Femur (tissue), 1 donor: ENCODE measurements at regions not wholly inside any gene's neighbourhood (a gene's known extent, or its start where the extent isn't known, plus 50 kb on each side); places are given as distances from the start of the nearest gene placed in this dataset.

ENCODE experiments used
- DNase-seq: peaks from one replicate; pipeline ENCODE4 v3.0.0-alpha.2; 2017

DNA sequence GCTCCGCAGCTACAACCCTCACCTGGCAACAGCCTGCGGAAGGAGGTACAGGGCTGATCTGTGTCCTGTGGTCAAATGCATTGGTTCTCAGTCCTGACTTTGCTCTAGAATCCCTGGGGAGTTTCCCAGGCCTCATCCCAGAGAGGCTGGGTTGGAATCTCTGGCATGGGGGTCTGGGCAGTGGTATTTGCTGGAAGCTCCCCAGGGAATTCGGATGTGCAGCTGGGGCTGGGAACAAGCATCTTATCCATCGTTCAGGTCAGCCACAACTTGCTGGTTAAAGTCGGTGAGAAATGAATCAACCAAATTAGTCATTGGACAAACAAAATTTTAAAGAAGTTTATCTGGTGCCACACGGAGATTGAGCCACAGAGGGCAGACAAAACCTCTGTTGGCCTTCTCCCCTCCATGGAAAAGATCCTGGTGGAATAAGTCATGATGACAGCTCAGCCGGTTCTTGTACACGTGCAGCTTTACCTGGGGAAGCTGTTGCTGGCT is 231.2 kb downstream of the FOXL1 start:
- no peak for DNase-seq

DNA sequence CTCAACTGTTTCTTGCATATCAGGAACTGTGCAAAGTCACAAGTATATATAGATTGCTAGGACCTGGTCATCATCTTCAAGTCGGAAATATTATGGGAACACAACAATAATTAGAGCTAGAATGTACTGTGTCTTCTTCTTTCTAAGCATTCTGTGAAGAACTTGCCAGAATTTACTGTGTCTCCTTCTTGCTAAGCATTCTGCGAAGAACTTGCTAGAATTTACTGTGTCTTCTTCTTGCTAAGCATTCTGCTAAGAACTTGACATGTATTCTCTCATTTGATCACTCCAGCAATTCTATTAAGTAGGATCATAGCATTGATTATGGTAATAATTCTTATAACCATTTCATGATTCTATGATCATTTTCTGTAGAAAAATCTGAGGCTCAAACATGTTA is 231.7 kb downstream of the FOXL1 start:
- no peak for DNase-seq

DNA sequence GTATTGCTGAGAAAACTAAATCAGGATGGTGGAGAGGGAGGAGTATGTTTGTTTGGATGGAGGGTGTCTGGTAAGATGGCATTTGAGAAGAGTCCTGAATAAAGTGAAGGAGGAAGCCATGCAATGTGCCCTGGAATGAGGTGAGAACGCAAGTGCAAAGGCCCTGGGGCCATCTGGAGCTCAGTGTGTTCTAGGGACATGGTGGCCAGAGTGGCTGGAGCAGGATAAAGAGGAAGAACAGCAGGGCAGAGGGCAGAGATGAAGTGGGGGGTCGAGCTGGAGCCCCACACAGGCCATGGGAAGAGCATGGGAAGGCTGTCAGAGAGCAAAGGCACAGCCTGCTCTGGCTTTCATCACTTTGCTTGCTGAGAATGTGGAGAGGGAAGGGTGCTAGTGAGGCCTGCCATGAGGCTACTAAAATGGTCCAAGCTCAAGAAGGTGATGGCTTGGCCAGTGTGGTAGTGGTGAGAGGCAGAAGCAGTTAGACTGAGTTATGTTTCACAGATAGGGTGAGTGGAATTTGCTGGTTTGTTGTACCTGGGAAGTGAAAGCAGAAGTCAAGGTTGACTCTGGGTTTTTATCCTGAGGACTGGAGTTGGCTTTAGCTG is 234.1 kb downstream of the FOXL1 start:
- no peak for DNase-seq

DNA sequence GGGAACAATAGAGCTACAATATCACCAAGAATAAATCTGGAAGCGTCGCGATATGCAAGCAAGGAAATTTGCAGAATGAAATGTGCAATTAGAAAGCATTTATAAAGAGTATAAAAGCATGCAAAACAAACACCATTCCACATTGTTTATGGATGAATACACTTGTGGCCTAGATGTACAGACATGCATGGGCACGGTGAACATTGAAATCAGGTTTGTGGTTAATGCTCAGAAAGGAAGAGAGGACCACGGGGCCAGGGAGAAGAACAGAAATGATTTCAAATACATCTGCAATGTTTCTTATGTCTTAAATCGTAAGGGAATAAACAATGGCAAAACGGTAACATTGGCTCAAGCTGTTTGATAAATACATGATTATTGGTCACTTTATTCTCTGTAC is 235.9 kb downstream of the FOXL1 start:
- no peak for DNase-seq

DNA sequence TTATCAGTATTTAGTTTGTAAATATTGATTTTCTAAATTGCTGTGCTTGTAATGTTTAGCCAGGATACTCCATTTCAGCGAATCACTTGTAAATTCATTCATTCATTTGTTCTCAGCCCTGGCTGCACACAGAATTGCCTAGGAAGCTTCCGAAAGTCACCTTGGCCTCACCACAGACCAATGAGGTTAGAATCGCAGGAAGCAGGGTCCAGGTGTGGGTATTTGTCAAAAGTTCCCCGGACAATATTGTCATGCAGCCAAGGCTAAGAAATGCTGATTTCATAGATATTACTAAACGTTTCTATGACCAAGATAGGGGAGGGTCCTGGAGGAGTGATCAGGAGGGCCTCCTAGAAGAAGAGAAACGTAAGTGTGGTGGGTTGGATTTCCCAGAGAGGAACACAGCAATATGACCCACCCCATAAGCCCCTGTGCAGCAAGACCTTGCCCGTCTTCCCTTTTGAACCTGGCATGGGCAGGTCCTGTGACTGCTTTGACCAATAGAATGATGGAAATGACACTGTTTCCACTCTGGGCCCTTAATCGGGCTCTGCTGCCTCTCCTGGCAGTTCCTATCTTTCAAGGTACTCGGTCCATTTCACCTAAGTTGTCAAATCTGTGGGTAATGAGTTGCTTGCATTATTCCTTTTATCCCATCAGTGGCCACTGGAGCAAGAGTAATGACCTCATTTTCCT is 238.7 kb downstream of the FOXL1 start:
- DNase-seq, result no peak

DNA sequence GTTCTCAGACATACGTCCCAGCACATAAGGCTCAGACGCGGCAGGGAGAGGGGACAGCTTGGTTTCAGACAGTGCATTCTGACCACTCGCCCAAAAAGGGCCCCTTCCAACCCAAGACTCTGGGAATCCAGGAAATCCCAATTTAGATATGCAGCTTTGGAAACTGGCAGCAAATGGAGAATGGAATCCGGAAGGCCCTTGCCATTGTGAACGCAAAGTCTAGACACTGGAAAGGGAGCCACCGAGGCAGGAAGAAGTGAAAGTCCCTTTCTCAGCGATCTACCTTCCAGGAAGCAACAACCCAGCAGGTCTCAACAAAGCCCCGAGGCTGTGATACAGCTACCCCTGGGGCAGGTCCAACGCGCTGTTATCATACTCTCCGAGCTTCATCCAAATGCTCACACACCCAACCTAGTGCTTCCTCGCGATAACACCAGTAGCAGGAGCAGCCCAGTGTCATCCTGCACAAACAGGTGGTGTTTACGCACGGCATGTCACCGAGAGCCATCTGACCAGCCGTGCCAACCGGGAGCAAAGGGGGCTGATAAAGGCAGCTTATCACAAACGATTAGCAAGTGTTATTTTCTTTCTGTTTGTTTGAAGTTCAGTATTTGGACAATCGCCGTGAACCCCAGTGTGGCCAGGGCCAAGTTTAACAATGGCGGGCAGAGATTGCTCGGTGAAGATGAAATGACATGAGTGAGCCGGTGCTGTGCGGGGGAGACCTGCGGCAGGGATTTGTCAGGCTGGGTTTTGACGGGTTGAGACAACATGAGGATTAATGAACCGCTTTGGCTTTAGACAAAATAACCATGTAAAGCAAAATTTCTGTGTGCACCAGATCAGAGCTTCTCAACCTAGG is 240.6 kb downstream of the FOXL1 start:
- no peak for DNase-seq

DNA sequence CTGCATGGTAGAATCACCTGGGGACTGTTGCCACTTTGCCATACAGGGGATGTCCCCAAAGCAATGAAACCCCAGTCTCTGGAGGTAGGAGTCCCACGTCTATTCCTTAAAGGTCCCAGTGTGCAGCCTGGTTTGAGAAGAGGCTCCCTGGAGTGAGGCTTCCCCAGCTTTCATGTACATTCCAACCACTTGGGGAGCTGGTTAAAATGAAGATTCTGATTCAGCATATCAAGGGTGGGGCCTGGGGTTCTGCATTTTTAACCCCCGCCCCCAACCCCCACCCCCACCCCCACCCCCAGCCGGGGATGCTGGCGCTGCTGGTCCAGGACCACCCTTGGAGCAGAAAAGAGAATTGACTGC is 241.2 kb downstream of the FOXL1 start:
- no peak for DNase-seq

DNA sequence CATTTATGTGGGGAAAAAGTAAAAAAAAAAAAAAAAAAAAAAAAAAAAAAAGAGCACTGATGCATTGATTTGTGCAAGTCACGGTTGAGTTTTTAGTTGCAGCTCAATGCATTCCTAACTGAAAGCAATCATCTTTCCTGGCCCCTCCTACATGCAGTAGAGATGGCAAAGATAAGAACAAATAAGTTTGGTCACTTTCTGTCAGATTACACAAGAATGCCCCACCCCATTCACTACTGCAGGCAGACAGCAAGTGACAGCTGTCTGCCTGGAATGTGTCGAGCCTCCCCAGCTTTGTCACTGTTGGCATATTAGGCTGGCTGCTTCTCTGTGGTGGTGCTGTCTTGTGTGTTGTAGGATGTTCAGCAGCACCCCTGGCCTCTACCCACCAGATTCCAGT is 243.5 kb downstream of the FOXL1 start:
- no peak for DNase-seq

DNA sequence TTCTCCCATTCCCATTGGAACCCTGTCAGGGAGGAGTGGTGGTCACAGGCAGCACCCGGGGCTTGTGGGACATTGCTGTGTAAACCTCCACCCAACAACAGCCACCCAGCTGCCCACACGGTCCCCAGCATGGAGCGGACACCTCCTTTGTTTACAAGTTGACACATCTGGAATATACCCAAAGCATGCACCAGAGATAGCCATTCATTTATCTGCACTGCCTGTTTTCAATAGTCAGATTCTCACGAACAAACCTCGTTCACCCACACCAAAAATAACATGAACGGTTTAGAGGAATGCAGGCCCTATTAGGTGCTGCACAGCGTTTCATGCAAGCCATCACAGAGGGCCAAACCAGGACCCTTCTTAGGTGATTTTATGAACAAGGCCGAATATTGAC is 244.8 kb downstream of the FOXL1 start:
- DNase-seq, result no peak

DNA sequence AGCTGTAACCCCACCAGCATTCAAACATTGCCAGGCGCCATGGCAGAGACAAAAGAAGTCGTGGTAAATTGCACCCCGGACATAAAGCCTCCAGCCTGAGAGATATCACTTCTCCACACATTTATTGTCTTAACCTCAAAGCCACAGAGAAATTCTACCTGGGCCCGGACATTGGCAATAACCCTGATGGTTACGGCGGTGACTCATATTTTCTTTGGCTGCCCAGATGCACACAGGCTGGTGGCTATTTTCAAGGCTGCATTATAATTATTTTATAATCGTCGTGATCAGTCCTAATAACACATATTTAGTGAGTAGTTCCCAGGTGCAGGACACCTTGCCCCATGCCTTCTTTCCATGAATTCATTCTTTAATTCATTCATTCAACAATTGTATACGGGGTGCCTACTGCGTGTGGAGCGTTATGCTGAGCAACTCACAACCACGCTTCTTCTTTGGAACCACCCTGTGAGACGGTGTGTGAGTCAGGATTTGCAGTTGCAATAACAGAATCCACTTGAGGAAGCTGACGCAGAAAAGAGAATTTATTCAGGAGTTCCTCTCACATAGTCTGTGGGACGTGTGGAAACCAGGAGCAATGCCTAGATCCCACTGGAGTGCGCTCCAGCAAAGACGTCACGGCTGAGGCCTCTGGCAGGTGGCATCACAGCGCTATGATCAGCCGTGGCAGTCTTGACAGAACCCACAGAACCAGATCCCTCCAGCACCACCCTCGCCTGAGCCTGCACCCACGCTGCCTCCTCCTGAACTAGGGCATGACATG is 245.7 kb downstream of the FOXL1 start:
- DNase-seq, result no peak

DNA sequence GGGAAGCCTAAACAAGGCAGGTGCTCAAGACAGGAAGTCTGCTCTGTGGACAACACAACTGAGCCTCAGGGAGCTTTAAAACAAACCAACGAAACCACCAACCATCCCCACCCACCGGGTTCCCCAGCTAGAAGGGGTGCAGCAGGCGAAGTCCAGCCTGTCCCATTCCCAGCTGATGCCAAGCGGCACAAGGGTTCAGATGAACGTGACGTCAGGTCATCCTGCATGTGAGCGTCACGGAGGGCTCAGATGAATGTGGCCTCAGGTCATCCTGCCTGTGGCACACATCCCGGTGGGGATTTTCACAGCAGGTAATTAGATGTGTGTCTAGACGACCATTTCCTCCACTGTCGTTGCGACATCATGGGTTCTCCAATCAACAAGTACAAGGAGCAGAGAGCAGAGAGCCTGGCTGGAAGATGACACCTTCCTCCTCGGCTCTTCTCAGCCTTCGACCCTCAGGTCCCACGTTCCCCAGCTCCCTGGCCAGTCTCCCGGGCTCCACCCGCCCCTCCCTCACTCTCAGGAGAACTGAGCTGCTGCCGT is 246.5 kb downstream of the FOXL1 start:
- no peak for DNase-seq

DNA sequence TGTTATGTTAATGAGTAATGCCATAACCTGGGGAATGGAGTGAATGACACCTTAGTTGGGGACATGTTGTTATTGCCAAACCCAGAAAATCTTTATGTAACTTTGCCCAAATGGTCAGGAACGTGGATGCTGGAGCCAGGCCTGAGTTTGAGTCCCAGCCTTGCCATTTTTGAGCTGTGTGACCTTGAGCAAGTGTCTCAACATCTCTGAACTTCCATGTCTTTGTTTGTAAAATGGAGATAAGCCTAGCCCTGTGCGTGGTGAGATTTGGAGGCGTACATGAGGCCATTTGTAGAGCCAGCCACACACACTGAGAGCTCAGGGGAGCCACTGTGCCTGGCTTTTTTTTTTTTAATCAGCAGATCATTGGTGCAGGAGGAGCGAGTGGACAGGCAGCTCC is 247.3 kb downstream of the FOXL1 start:
- DNase-seq, result no peak

DNA sequence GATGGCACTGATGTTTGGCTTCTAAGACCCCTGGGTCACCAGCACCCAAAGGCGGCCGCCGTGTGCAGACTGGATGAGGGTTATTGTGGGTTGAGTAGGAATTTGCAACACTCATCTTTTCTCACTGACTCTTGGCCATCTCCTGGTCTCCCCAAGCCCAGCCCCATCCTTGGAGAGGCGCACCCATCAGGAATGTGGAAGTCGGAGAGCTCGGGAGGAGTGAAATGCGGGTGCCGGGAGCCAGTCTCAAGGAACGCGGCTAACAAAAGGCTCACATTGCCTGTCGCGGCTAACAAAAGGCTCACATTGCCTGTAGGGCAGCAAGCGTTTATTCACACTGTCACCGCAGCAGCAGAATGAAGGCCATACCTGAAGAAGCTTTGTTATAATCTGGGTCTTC is 248.6 kb downstream of the FOXL1 start:
- no peak for DNase-seq

DNA sequence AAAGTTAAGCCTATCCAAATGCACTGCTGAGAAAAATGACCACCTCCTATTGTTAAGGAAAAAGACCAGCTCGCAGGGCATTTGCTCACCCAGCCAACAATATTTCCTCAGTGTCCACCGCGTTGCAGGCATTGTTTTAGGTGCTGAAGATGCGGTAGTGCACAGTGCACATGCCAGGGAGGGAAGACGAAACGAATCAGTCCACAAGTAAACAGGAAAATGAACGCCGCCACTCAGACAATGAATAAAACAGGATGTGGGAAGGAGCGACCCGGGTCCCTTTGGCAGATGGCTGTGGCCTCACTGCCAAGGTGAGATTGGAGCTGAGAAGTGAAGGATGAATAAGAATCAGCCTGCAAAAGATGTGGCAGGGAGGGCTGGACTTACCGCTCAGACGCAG is 249.2 kb downstream of the FOXL1 start:
- no peak for DNase-seq

DNA sequence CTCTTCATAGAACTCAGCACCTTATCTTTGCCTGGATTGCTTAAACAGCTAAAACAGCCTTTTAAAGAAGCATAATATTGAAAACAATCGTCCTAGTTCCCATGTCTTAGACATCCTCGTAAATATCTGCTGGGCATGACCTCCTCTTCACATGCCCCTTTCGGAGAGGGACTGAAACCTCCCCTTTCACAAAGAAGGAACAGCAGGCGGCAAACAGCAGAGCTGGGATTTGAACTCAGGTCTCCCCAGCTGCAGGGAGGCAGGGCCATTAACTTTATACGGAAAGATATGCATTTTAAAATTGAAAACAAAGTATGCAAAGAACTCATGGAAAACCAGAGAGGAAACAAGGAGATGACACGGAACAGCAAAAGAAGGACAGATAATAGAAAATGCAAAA is 249.9 kb downstream of the FOXL1 start:
- DNase-seq, result no peak

DNA sequence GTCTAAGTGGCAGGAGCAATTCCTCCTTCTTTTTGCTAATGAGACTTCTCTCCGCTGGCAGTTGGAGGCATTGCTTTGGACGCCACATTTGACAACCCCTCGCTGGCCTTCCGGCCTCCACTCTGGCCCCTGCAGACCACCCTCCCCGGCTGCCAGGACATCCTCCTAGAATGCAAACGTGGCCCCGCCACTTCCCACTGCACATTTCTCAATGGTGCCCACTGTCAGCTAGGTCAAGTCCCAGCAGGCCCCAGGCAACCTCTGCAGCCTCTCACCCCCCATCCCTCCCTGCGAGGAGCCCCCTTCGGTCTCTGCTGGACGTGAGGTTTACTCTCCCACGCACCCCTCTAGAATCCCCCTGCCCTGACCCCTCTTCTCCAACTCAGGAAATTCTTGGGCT is 250.3 kb downstream of the FOXL1 start:
- DNase-seq, result no peak

DNA sequence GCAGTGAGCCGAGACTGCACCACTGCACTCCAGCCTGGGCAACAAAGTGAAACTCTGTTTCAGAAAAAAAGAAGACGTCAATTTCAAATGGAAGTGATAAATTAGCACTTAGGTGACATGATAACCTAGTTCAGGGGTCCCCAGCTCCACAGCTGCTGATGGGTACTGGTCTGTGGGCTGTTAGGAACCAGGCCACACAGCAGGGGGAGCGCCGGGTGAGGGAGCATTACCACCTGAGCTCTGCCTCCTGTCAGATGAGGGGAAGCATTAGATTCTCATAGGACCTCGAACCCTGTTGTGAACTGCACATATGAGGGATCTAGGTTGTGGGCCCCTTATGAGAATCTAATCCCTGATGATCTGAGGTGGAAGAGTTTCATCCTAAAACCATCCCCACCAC is 253.0 kb downstream of the FOXL1 start:
- no peak for DNase-seq

DNA sequence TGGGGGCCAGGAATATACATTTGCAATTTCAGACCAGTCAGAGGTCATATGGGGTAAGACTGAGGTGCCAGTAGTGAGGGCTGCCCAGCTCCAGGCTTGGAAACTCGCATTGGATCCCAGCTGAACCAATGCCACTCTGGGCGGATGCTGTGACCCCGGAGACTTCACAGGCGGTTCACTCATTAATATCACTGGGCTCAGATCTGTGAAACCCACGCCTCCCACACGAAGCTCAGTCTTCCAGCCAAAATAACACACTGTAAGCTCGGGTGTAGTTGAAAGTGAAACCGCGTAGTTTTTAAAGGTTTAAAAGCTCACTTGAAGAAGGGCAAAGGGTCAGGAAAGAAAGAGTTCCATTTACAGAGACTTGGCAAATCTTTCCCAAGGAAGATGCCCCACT is 254.8 kb downstream of the FOXL1 start:
- no peak for DNase-seq

DNA sequence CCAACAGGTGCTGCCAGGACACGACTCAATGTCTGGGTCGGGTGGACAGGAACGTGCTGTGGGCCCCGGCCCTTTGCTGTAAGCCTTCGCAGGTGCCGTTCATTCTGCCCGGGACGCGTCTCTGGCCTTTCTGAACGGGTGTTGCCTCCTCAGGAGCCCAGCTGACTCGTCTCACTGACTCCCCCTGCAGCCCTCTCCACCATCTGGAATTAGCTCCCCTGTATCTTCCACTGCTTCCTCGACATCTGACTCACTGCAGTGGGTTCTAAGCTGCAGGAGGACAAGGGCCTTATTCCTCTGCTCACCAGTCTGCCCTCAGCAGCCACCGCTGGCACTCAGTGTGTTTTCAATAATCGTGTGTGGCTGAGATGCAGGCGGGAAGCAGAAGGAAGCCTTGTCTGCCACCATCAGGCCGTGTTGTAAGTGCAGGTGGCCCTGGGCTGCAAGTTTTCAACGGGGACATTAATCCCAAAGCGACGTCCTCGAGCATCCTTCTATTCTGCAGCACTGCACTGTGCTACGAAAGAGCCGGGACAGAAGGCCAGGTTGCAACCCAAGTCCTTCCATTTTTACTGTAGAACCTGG is 256.2 kb downstream of the FOXL1 start:
- no peak for DNase-seq

DNA sequence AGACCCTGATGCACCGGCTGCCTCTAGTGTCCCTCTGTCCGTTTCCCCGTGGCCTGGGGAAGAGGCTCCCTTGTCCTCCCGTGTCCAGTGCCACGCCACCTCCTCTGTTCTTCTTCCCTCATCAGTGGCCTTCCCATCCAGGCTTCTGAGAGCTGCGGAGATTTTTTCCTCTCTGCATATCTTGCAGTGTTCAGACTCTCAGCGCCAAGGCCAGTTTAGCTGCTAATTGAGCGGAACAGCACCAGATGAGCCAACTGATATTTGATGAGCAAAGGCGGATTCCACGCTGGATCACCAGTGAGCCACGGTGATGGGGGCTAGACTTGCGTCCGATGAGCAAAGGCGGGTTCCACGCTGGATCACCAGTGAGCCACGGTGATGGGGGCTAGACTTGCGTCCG is 257.6 kb downstream of the FOXL1 start:
- no peak for DNase-seq

DNA sequence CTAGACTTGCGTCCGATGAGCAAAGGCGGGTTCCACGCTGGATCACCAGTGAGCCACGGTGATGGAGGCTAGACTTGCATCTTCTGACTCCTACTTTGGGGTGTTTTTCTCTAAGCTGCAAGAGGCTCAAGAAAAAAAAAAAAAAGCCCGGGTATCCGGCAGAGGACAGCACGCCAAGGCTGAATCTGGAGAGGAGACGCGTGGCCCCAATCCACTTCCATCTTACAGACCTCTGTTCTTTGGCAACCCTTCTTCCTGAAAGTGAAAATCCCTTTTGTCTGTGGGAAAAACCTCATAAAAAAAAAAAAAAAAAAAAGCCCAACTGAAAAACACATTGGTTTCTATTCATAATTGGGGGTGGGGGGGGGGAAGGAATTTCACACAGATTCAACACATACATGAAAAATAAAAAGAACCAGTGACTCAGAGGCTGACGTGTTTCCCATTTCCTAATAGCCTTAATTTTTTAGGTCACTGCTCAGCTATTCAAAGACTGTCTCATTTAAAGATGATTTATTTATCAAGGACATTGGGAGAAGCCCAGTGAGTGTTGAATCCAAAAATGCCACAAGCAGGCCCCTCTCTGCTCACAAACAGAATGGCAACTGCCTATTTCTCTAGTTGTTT is 258.3 kb downstream of the FOXL1 start:
- no peak for DNase-seq

DNA sequence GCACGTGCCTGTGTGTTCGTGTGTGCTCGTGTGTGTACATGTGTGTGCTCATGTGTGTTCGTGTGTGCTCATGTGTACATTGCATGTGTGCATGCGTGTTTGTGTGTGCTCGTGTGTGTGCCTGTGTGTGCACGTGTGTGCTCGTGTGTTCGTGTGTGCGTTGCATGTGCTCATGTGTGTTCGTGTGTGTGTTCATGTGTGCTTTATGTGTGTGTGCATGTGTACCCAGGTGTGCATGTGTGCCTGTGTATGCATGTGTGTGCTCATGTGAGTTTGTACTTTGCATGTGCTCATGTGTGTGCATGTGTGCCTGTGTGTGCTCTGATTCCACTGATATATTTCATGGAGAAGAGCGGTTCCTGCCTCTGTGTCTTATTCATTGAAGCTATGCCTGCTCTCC is 265.5 kb downstream of the FOXL1 start:
- DNase-seq, result no peak
